T-helper 1 cell treated with Interleukin-12 subunit alpha and Interleukin-12 subunit beta and Interleukin-4 antibody, amounts not matched to agents 30 ng/mL and 1 ng/mL, for 36 hours (primary cell): ENCODE measurements at regions not wholly inside any gene's neighbourhood (a gene's known extent, or its start where the extent isn't known, plus 50 kb on each side); places are given as distances from the start of the nearest gene placed in this dataset.

ENCODE experiments used
- intact Hi-C: fragments of 100-400 bp; cut with micrococcal nuclease; formaldehyde crosslinking; loops from one replicate; pipeline ENCODE4 v1.15.1; 2024

GRCh38 chr9:81122749-81123148 is 566.6 kb downstream of the TLE1 start:
- intact Hi-C loops, result no loop called here

GRCh38 chr9:81119591-81119990 is 569.8 kb downstream of the TLE1 start:
- intact Hi-C loops, result no loop called here

- intact Hi-C loops, result no loop called here
Observed at GRCh38 chr9:81118416-81118815, 570.9 kb downstream of the TLE1 start.

- intact Hi-C loops, result no loop called here
Observed at GRCh38 chr9:81116340-81117137, 572.8 kb downstream of the TLE1 start.

- intact Hi-C loops, result no loop called here
Observed at GRCh38 chr9:81113453-81114124, 575.8 kb downstream of the TLE1 start.

- intact Hi-C loops, result no loop called here
Observed at GRCh38 chr9:81112627-81113452, 576.5 kb downstream of the TLE1 start.

GRCh38 chr9:81108821-81109220 is 580.5 kb downstream of the TLE1 start:
- intact Hi-C loops, result no loop called here

GRCh38 chr9:81108391-81108790 is 581.0 kb downstream of the TLE1 start:
- intact Hi-C loops, result no loop called here

- intact Hi-C loops, result no loop called here
Observed at GRCh38 chr9:81103597-81104471, 585.5 kb downstream of the TLE1 start.

- intact Hi-C loops, result no loop called here
Observed at GRCh38 chr9:81097131-81097847, 592.1 kb downstream of the TLE1 start.

GRCh38 chr9:81096625-81097024 is 592.7 kb downstream of the TLE1 start:
- intact Hi-C loops, result no loop called here

- intact Hi-C loops, result no loop called here
Observed at GRCh38 chr9:81092057-81092456, 597.3 kb downstream of the TLE1 start.

GRCh38 chr9:81088341-81088740 is 601.0 kb downstream of the TLE1 start:
- intact Hi-C loops, result no loop called here

GRCh38 chr9:81086416-81086815 is 602.9 kb downstream of the TLE1 start:
- intact Hi-C loops, result no loop called here

GRCh38 chr9:81083854-81084512 is 605.4 kb downstream of the TLE1 start:
- intact Hi-C loops, result no loop called here

GRCh38 chr9:81083067-81083466 is 606.3 kb downstream of the TLE1 start:
- intact Hi-C loops, result no loop called here

GRCh38 chr9:81082221-81082620 is 607.1 kb downstream of the TLE1 start:
- intact Hi-C loops, result no loop called here

- intact Hi-C loops, result no loop called here
Observed at GRCh38 chr9:81080900-81081299, 608.4 kb downstream of the TLE1 start.

GRCh38 chr9:81080185-81080584 is 609.2 kb downstream of the TLE1 start:
- intact Hi-C loops, result no loop called here

- intact Hi-C loops, result no loop called here
Observed at GRCh38 chr9:81079055-81079454, 610.3 kb downstream of the TLE1 start.
